Coronary artery (tissue), 2 donors: ENCODE measurements at regions not wholly inside any gene's neighbourhood (a gene's known extent, or its start where the extent isn't known, plus 50 kb on each side); places are given as distances from the start of the nearest gene placed in this dataset.

Experiments used
- DNase-seq: peaks from one replicate; pipeline ENCODE4 v3.0.0-alpha.2; 2017; ENCODE audit warnings: low spot score
- H3K27ac ChIP-seq, 2 donors: fragments of 200-600 bp; sonication (generic); one replicate each; pipeline ENCODE4 v1.5.1; 2016 to 2019
- H3K4me3 ChIP-seq: fragments of 200-600 bp; sonication (generic); 2 replicates; pipeline ENCODE4 v1.5.1; 2016; ENCODE audit warnings: mild to moderate bottlenecking, moderate library complexity
- CTCF ChIP-seq: fragments of 200-600 bp; sonication (generic); IDR thresholded peaks from one replicate; pipeline ENCODE4 v1.5.1; 2019; ENCODE audit warnings: antibody characterized with exemption

- Histone ChIP-seq H3K4me3 (no peak overlapping the region), H3K27ac (no peak overlapping the region)
- DNase-seq: no peak
- TF ChIP-seq CTCF: no peak
Measured at GRCh38 chr15:77775837-77776236, 143.1 kb upstream of the LINGO1 start.

- Histone ChIP-seq H3K4me3 (no peak overlapping the region), H3K27ac (no peak overlapping the region)
- DNase-seq: no peak
- no peak for TF ChIP-seq CTCF
Measured at GRCh38 chr15:77775373-77775772, 142.7 kb upstream of the LINGO1 start.

- Histone ChIP-seq H3K4me3 (no peak overlapping the region), H3K27ac (no peak overlapping the region)
- no peak for DNase-seq
- TF ChIP-seq CTCF: no peak
Measured at GRCh38 chr15:77774350-77774749, 141.6 kb upstream of the LINGO1 start.

- H3K27ac ChIP-seq: no peak overlapping the region
- no peak for DNase-seq
- H3K4me3 ChIP-seq: no peak overlapping the region
- TF ChIP-seq CTCF: no peak
Measured at GRCh38 chr15:77773903-77774302, 141.2 kb upstream of the LINGO1 start.

- DNase-seq: no peak
- Histone ChIP-seq H3K27ac (no peak overlapping the region), H3K4me3 (no peak overlapping the region)
- TF ChIP-seq CTCF: no peak
Measured at GRCh38 chr15:77772641-77773402, 140.1 kb upstream of the LINGO1 start.

- Histone ChIP-seq H3K27ac (no peak overlapping the region), H3K4me3 (no peak overlapping the region)
- DNase-seq: no peak
- no peak for TF ChIP-seq CTCF
Measured at GRCh38 chr15:77771616-77772015, 138.9 kb upstream of the LINGO1 start.

GRCh38 chr15:77769700-77770099, 137.0 kb upstream of the LINGO1 start:
- no peak for TF ChIP-seq CTCF
- H3K27ac ChIP-seq: no peak overlapping the region
- no peak overlapping the region for H3K4me3 ChIP-seq
- DNase-seq: no peak
